Lower leg skin (tissue), 4 donors: ENCODE measurements at regions not wholly inside any gene's neighbourhood (a gene's known extent, or its start where the extent isn't known, plus 50 kb on each side); places are given as distances from the start of the nearest gene placed in this dataset.

ENCODE experiments used
- DNase-seq, 2 donors: peaks; one replicate each; pipeline ENCODE4 v3.0.0-alpha.2; 2019; ENCODE audit warnings: low spot score in 2 of 2
- H3K4me3 ChIP-seq: fragments of 200-600 bp; sonication (generic); 2 replicates; pipeline ENCODE4 v1.5.1; 2017; ENCODE audit warnings: mild to moderate bottlenecking, low read depth; ENCODE audit not compliant: poor library complexity, severe bottlenecking
- CTCF ChIP-seq, 3 donors: fragments of 450-650 bp; IDR thresholded peaks; one replicate each; pipeline ENCODE4 v1.5.1; 2016; ENCODE audit warnings: antibody characterized with exemption in 3 of 3, mild to moderate bottlenecking in 3 of 3, moderate library complexity in 2 of 3
- POLR2A ChIP-seq, 2 donors: fragments of 450-650 bp; IDR thresholded peaks; one replicate each; pipeline ENCODE4 v1.6.1; 2016 to 2017; ENCODE audit warnings: antibody characterized with exemption in 2 of 2, mild to moderate bottlenecking in 1 of 2, moderate library complexity in 1 of 2
- WGBS, 2 donors: methylation state at CpG; one replicate each; pipeline ENCODE4 v1.1.5; 2018; 5-methylcytosine and 5-hydroxymethylcytosine counted together
- intact Hi-C: fragments of 100-400 bp; cut with DNase I; formaldehyde crosslinking; loops from one replicate; pipeline ENCODE4 v1.15.0; 2023; ENCODE audit warnings: low total_unique reads

GRCh38 chr14:34270361-34270760, 191.7 kb downstream of the SPTSSA start:
- no peak for DNase-seq
- TF ChIP-seq POLR2A (IDR thresholded peaks at IDR 0.05) = no peak
- TF ChIP-seq CTCF (IDR thresholded peaks at IDR 0.05) = no peak
- intact Hi-C loops = no loop called here
- H3K4me3 ChIP-seq = no peak overlapping the region
- WGBS, 2 donors = 46 to 51% methylated on average over 5 of the region's 5 CpGs

GRCh38 chr14:34266344-34266743, 195.7 kb downstream of the SPTSSA start:
- intact Hi-C loops = no loop called here
- no peak overlapping the region for H3K4me3 ChIP-seq
- 78 to 85% methylated on average over 4 of the region's 4 CpGs for WGBS, 2 donors
- TF ChIP-seq POLR2A (IDR thresholded peaks at IDR 0.05) (no peak), CTCF (IDR thresholded peaks at IDR 0.05) (no peak)
- DNase-seq = no peak

GRCh38 chr14:34262127-34262910, 199.7 kb downstream of the SPTSSA start:
- WGBS, 2 donors = 61 to 68% methylated on average over 9 of the region's 9 CpGs
- intact Hi-C loops = no loop called here

GRCh38 chr14:34259996-34260395, 202.0 kb downstream of the SPTSSA start:
- TF ChIP-seq POLR2A (IDR thresholded peaks at IDR 0.05) (no peak), CTCF (IDR thresholded peaks at IDR 0.05) (no peak)

More at GRCh38 chr14:34262127-34262910, 199.7 kb downstream of the SPTSSA start:
- no peak overlapping the region for H3K4me3 ChIP-seq
- TF ChIP-seq CTCF (IDR thresholded peaks at IDR 0.05) (no peak), POLR2A (IDR thresholded peaks at IDR 0.05) (no peak)
- no peak for DNase-seq

GRCh38 chr14:34258318-34258717, 203.7 kb downstream of the SPTSSA start:
- H3K4me3 ChIP-seq = no peak overlapping the region
- no peak for DNase-seq
- intact Hi-C loops = no loop called here
- WGBS, 2 donors = 5 to 9% methylated on average over 1 of the region's 1 CpG
- TF ChIP-seq CTCF (IDR thresholded peaks at IDR 0.05) (no peak), POLR2A (IDR thresholded peaks at IDR 0.05) (no peak)

More at GRCh38 chr14:34259996-34260395, 202.0 kb downstream of the SPTSSA start:
- DNase-seq = no peak
- H3K4me3 ChIP-seq = no peak overlapping the region
- intact Hi-C loops = no loop called here

- intact Hi-C loops = no loop called here
- DNase-seq = no peak
- WGBS, 2 donors = 49 to 59% methylated on average over 4 of the region's 4 CpGs
- H3K4me3 ChIP-seq = no peak overlapping the region
- no peak for TF ChIP-seq CTCF (IDR thresholded peaks at IDR 0.05)
- TF ChIP-seq POLR2A (IDR thresholded peaks at IDR 0.05) = no peak
These were observed 204.5 kb downstream of the SPTSSA start for GRCh38 chr14:34257505-34257904.
